KMS-11 (cell line): ENCODE measurements at regions not wholly inside any gene's neighbourhood (a gene's known extent, or its start where the extent isn't known, plus 50 kb on each side); places are given as distances from the start of the nearest gene placed in this dataset.
"Not testable (repeated sequence)": the region's sequence is repeated elsewhere in the genome, so short reads cannot be mapped to it uniquely, and the experiment has no call there.

ENCODE experiments used
- H2AFZ ChIP-seq: fragments of 200-600 bp; sonication (generic); 2 replicates; pipeline ENCODE4 v1.6.1; 2016; ENCODE audit warnings: antibody characterized with exemption, mixed run types, low read depth
- H3K27ac ChIP-seq: fragments of 200-600 bp; sonication (generic); 2 replicates; pipeline ENCODE4 v1.6.1; 2016; ENCODE audit warnings: mild to moderate bottlenecking, mixed run types
- H3K27me3 ChIP-seq: fragments of 200-600 bp; sonication (generic); 2 replicates; pipeline ENCODE4 v1.6.1; 2017; ENCODE audit warnings: mild to moderate bottlenecking, low read depth, mixed run types, moderate library complexity; ENCODE audit not compliant: insufficient read depth
- H3K36me3 ChIP-seq: fragments of 200-600 bp; sonication (generic); 2 replicates; pipeline ENCODE4 v1.6.1; 2017; ENCODE audit warnings: mild to moderate bottlenecking, mixed run types; ENCODE audit not compliant: insufficient read depth
- H3K4me1 ChIP-seq: fragments of 200-600 bp; sonication (generic); 2 replicates; pipeline ENCODE4 v1.6.1; 2016; ENCODE audit warnings: mild to moderate bottlenecking, low read depth, mixed run types; ENCODE audit not compliant: poor library complexity, severe bottlenecking
- H3K4me2 ChIP-seq: fragments of 200-600 bp; sonication (generic); 2 replicates; pipeline ENCODE4 v1.7.0; 2016; ENCODE audit warnings: mild to moderate bottlenecking, mixed run types
- H3K4me3 ChIP-seq: fragments of 200-600 bp; sonication (generic); IDR thresholded peaks from 2 replicates; pipeline ENCODE4 v1.6.1; 2017; ENCODE audit warnings: low read depth, low read length, mixed read lengths; ENCODE audit not compliant: insufficient read depth
- H3K79me2 ChIP-seq: fragments of 200-600 bp; sonication (generic); 2 replicates; pipeline ENCODE4 v1.6.1; 2016; ENCODE audit warnings: low read depth, mixed run types; ENCODE audit not compliant: insufficient read depth
- H3K9ac ChIP-seq: fragments of 200-600 bp; sonication (generic); 2 replicates; pipeline ENCODE4 v1.6.1; 2016; ENCODE audit warnings: mild to moderate bottlenecking, mixed run types
- H4K20me1 ChIP-seq: fragments of 200-600 bp; sonication (generic); 2 replicates; pipeline ENCODE4 v1.6.1; 2016; ENCODE audit warnings: mild to moderate bottlenecking, mixed run types; ENCODE audit not compliant: insufficient read depth
- CTCF ChIP-seq: fragments of 200-600 bp; sonication (generic); conservative IDR thresholded peaks from 2 replicates; pipeline ENCODE4 v1.6.1; 2017; ENCODE audit warnings: low read depth, mild to moderate bottlenecking, antibody characterized with exemption, low read length, moderate library complexity, mixed read lengths

GRCh38 chr5:10886497-10886896 is 125.5 kb upstream of the DAP start:
- TF ChIP-seq CTCF: no peak
- Histone ChIP-seq H3K27me3 (no peaks in the 10 kb centered on the region), H4K20me1 (no peaks in the 10 kb centered on the region), H3K9ac (no peak overlapping the region), H3K4me3 (no peak overlapping the region), H3K36me3 (no peaks in the 10 kb centered on the region), H3K4me2 (no peak overlapping the region), H3K4me1 (no peaks in the 10 kb centered on the region), H3K27ac (no peak overlapping the region), H2AFZ (no peak overlapping the region), H3K79me2 (no peaks in the 10 kb centered on the region)

- Histone ChIP-seq H3K27me3 (no peaks in the 10 kb centered on the region), H3K9ac (no peak overlapping the region), H3K36me3 (no peaks in the 10 kb centered on the region), H3K27ac (no peak overlapping the region), H4K20me1 (no peaks in the 10 kb centered on the region), H3K4me3 (no peak overlapping the region), H3K4me1 (no peaks in the 10 kb centered on the region), H3K4me2 (no peak overlapping the region), H3K79me2 (no peaks in the 10 kb centered on the region), H2AFZ (no peak overlapping the region)
- no peak for TF ChIP-seq CTCF
These were observed 124.0 kb upstream of the DAP start for GRCh38 chr5:10885026-10885425.

GRCh38 chr5:10883945-10884344 is 122.9 kb upstream of the DAP start:
- not testable (repeated sequence) for H2AFZ ChIP-seq, H3K27ac ChIP-seq, H3K4me3 ChIP-seq, H3K27me3 ChIP-seq, H3K9ac ChIP-seq, H3K79me2 ChIP-seq, H3K4me2 ChIP-seq, H3K36me3 ChIP-seq, H4K20me1 ChIP-seq, H3K4me1 ChIP-seq

DNA sequence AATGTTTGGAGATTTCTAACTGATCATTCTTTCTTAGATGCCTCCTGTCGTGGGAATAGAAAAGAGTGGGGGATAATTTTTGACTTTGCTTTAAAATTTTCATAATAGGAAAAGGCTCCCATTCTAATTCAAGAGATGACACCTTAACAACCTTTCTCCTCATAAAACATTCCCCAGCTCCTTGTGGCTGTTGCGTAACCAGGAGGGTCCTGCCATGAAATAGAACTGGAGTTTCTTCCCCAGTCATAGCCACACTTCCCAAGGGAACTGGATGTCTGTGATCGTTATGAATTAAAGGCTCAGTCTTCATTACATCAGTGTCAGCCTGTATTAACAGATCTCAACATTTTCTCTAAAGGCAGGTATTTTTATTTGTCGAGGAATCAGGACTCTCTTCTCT is 119.9 kb upstream of the DAP start:
- Histone ChIP-seq H3K4me3 (no peak overlapping the region), H4K20me1 (no peaks in the 10 kb centered on the region), H3K4me2 (no peak overlapping the region), H3K27ac (no peak overlapping the region), H3K36me3 (no peaks in the 10 kb centered on the region), H3K79me2 (no peaks in the 10 kb centered on the region), H3K4me1 (no peaks in the 10 kb centered on the region), H3K27me3 (no peaks in the 10 kb centered on the region), H2AFZ (no peak overlapping the region), H3K9ac (no peak overlapping the region)
- no peak for TF ChIP-seq CTCF

GRCh38 chr5:10876996-10877395 is 116.0 kb upstream of the DAP start:
- H4K20me1 ChIP-seq, H3K79me2 ChIP-seq, H3K27ac ChIP-seq, H3K4me2 ChIP-seq, H3K9ac ChIP-seq, H2AFZ ChIP-seq, H3K36me3 ChIP-seq, H3K27me3 ChIP-seq, H3K4me1 ChIP-seq, H3K4me3 ChIP-seq: not testable (repeated sequence)
